Mesenchymal stem cell (in vitro differentiated cells and primary cell): ENCODE measurements at regions not wholly inside any gene's neighbourhood (a gene's known extent, or its start where the extent isn't known, plus 50 kb on each side); places are given as distances from the start of the nearest gene placed in this dataset.

Source experiments
- DNase-seq: peaks from one replicate; pipeline ENCODE4 v3.0.0-alpha.2; 2013
- H2AFZ ChIP-seq: one replicate; pipeline ENCODE4 v1.6.1; 2013; ENCODE audit warnings: low read depth, mild to moderate bottlenecking, control low read depth, inconsistent platforms, low read length, moderate library complexity
- H2AK5ac ChIP-seq: 2 replicates; pipeline ENCODE4 v1.6.1; 2013; ENCODE audit warnings: low read length, moderate library complexity, mild to moderate bottlenecking, inconsistent platforms; ENCODE audit not compliant: severe bottlenecking
- H2BK120ac ChIP-seq: one replicate; pipeline ENCODE4 v1.6.1; 2013; ENCODE audit warnings: low read depth, mild to moderate bottlenecking, inconsistent platforms, low read length, moderate library complexity
- H2BK12ac ChIP-seq, 2 experiments: one replicate each; pipeline ENCODE4 v1.6.1; 2013; ENCODE audit warnings: inconsistent platforms in 2 of 2, low read length in 2 of 2, mild to moderate bottlenecking in 2 of 2, moderate library complexity in 2 of 2, control low read depth in 1 of 2
- H2BK15ac ChIP-seq: one replicate; pipeline ENCODE4 v1.6.1; 2013; ENCODE audit warnings: mild to moderate bottlenecking, low read depth, inconsistent platforms; ENCODE audit not compliant: poor library complexity, severe bottlenecking
- H2BK5ac ChIP-seq: 2 replicates; pipeline ENCODE4 v1.6.1; 2013; ENCODE audit warnings: low read depth, mild to moderate bottlenecking, low read length, control low read depth, inconsistent platforms; ENCODE audit not compliant: poor library complexity, severe bottlenecking
- H3K14ac ChIP-seq, 2 experiments: one replicate each; pipeline ENCODE4 v1.6.1; 2013; ENCODE audit warnings: inconsistent platforms in 2 of 2, low read length in 2 of 2, control low read depth in 1 of 2, mild to moderate bottlenecking in 1 of 2, moderate library complexity in 1 of 2
- H3K18ac ChIP-seq, 2 experiments: one replicate each; pipeline ENCODE4 v1.6.1; 2013; ENCODE audit warnings: inconsistent platforms in 2 of 2, low read length in 2 of 2, control low read depth in 1 of 2, low read depth in 1 of 2, mild to moderate bottlenecking in 1 of 2
- H3K23ac ChIP-seq, 2 experiments: one replicate each; pipeline ENCODE4 v1.6.1; 2013; ENCODE audit warnings: inconsistent platforms in 2 of 2, low read length in 2 of 2, mild to moderate bottlenecking in 2 of 2, moderate library complexity in 2 of 2, control low read depth in 1 of 2
- H3K27ac ChIP-seq: 2 replicates; pipeline ENCODE4 v1.5.1; 2013; ENCODE audit warnings: mild to moderate bottlenecking, moderate library complexity, low read length, control low read depth, inconsistent platforms; ENCODE audit not compliant: poor library complexity, severe bottlenecking
- H3K27me3 ChIP-seq, 2 experiments: 2 replicates each; pipeline versions ENCODE4 v1.6.1 to v1.7.0; 2013; ENCODE audit warnings: low read length in 2 of 2, mild to moderate bottlenecking in 2 of 2, moderate library complexity in 2 of 2, control low read depth in 1 of 2, inconsistent platforms in 1 of 2; ENCODE audit not compliant: control insufficient read depth in 1 of 2, insufficient read depth in 1 of 2
- H3K36me3 ChIP-seq, 2 experiments: 2 replicates each; pipeline versions ENCODE4 v1.6.1 to v1.7.0; 2013; ENCODE audit warnings: low read length in 2 of 2, control low read depth in 1 of 2, inconsistent platforms in 1 of 2, low read depth in 1 of 2, mild to moderate bottlenecking in 1 of 2; ENCODE audit not compliant: insufficient read depth in 2 of 2, control insufficient read depth in 1 of 2
- H3K4ac ChIP-seq, 2 experiments: one replicate each; pipeline ENCODE4 v1.6.1; 2013; ENCODE audit warnings: inconsistent platforms in 2 of 2, low read length in 2 of 2, mild to moderate bottlenecking in 2 of 2, moderate library complexity in 2 of 2, control low read depth in 1 of 2, low read depth in 1 of 2
- H3K4me1 ChIP-seq: 2 replicates; pipeline ENCODE4 v1.6.1; 2013; ENCODE audit warnings: low read depth, low read length, control low read depth; ENCODE audit not compliant: control insufficient read depth, insufficient read depth
- H3K4me2 ChIP-seq: 2 replicates; pipeline ENCODE4 v1.6.1; 2013; ENCODE audit warnings: low read length, mild to moderate bottlenecking, inconsistent platforms; ENCODE audit not compliant: poor library complexity, severe bottlenecking
- H3K4me3 ChIP-seq, 2 experiments: 2 replicates each; pipeline versions ENCODE4 v1.5.1 to v1.7.0; 2013; ENCODE audit warnings: low read length in 2 of 2, mild to moderate bottlenecking in 2 of 2, control low read depth in 1 of 2, low read depth in 1 of 2; ENCODE audit not compliant: insufficient read depth in 1 of 2
- H3K79me1 ChIP-seq: replicated peaks from 2 replicates; pipeline ENCODE4 v1.6.1; 2013; ENCODE audit warnings: mild to moderate bottlenecking, control low read depth, low read length, inconsistent platforms; ENCODE audit not compliant: poor library complexity, severe bottlenecking
- H3K9ac ChIP-seq: 2 replicates; pipeline ENCODE4 v1.7.0; 2013; ENCODE audit warnings: mild to moderate bottlenecking, low read length, moderate library complexity
- H3K9me3 ChIP-seq: 2 replicates; pipeline ENCODE4 v1.7.0; 2013; ENCODE audit warnings: mild to moderate bottlenecking, low read length; ENCODE audit not compliant: control insufficient read depth
- H4K8ac ChIP-seq: one replicate; pipeline ENCODE4 v1.6.1; 2013; ENCODE audit warnings: inconsistent platforms, mild to moderate bottlenecking, low read length, moderate library complexity
- H4K91ac ChIP-seq: one replicate; pipeline ENCODE4 v1.6.1; 2013; ENCODE audit warnings: mild to moderate bottlenecking, low read length, inconsistent platforms
- WGBS: methylation state at CpG from one replicate; pipeline ENCODE4 v1.1.7; 2013; ENCODE audit warnings: mixed read lengths; 5-methylcytosine and 5-hydroxymethylcytosine counted together

- Histone ChIP-seq H2BK120ac (no peak overlapping the region), H2AFZ (no peak overlapping the region), H3K4me3 (no peak overlapping the region), H2AK5ac (no peak overlapping the region), H3K36me3 (no peaks in the 10 kb centered on the region), H3K27ac (no peak overlapping the region), H3K9ac (no peak overlapping the region), H3K9me3 (peaks cover 7% of the 10 kb centered on the region), H3K18ac (no peak overlapping the region), H3K79me1 (no peaks in the 10 kb centered on the region), H2BK5ac (no peak overlapping the region), H3K4ac (no peak overlapping the region), H2BK12ac (no peak overlapping the region), H3K4me1 (no peaks in the 10 kb centered on the region), H3K27me3 (no peaks in the 10 kb centered on the region), H4K8ac (no peak overlapping the region), H3K14ac (no peak overlapping the region), H3K4me2 (no peak overlapping the region), H2BK15ac (no peak overlapping the region), H3K23ac (no peak overlapping the region), H4K91ac (no peak overlapping the region)
- DNase-seq: no peak
- WGBS: 83% methylated on average over 2 of the region's 5 CpGs
Observed at GRCh38 chr13:103715335-103715734, 649.1 kb upstream of the SLC10A2 start.

- H3K27me3 ChIP-seq: no peaks in the 10 kb centered on the region
- no peaks in the 10 kb centered on the region for H3K9me3 ChIP-seq
- H3K18ac ChIP-seq: no peak overlapping the region
- no peak overlapping the region for H2BK12ac ChIP-seq
- no CpG with 5 or more reads among the region's 1 CpG for WGBS
- H3K4ac ChIP-seq: no peak overlapping the region
- no peak overlapping the region for H3K4me2 ChIP-seq
- no peaks in the 10 kb centered on the region for H3K36me3 ChIP-seq
- no peak overlapping the region for H2AK5ac ChIP-seq
- no peak overlapping the region for H3K9ac ChIP-seq
- no peaks in the 10 kb centered on the region for H3K79me1 ChIP-seq
- H2BK15ac ChIP-seq: no peak overlapping the region
- no peak overlapping the region for H3K27ac ChIP-seq
- no peak overlapping the region for H3K14ac ChIP-seq
- H4K91ac ChIP-seq: no peak overlapping the region
- no peak overlapping the region for H2AFZ ChIP-seq
- H3K23ac ChIP-seq: no peak overlapping the region
- no peaks in the 10 kb centered on the region for H3K4me1 ChIP-seq
- no peak overlapping the region for H4K8ac ChIP-seq
- DNase-seq: no peak
- no peak overlapping the region for H2BK5ac ChIP-seq
- H3K4me3 ChIP-seq: no peak overlapping the region
- no peak overlapping the region for H2BK120ac ChIP-seq
Observed at GRCh38 chr13:103703246-103703645, 637.0 kb upstream of the SLC10A2 start.

GRCh38 chr13:103698000-103698399, 631.8 kb upstream of the SLC10A2 start:
- no peak overlapping the region for H2AK5ac ChIP-seq
- H3K27me3 ChIP-seq: no peaks in the 10 kb centered on the region
- no peak overlapping the region for H2BK5ac ChIP-seq
- no peak overlapping the region for H3K23ac ChIP-seq
- no peak overlapping the region for H4K91ac ChIP-seq
- no peaks in the 10 kb centered on the region for H3K36me3 ChIP-seq
- H3K4me1 ChIP-seq: no peaks in the 10 kb centered on the region
- H3K18ac ChIP-seq: no peak overlapping the region
- H3K4me2 ChIP-seq: no peak overlapping the region
- WGBS: 94% methylated on average over 3 of the region's 5 CpGs
- no peaks in the 10 kb centered on the region for H3K79me1 ChIP-seq
- DNase-seq: no peak
- H4K8ac ChIP-seq: no peak overlapping the region
- H2BK12ac ChIP-seq: no peak overlapping the region
- H2BK15ac ChIP-seq: no peak overlapping the region
- no peaks in the 10 kb centered on the region for H3K9me3 ChIP-seq
- H3K4me3 ChIP-seq: no peak overlapping the region
- H3K14ac ChIP-seq: no peak overlapping the region
- no peak overlapping the region for H2BK120ac ChIP-seq
- H3K4ac ChIP-seq: no peak overlapping the region
- H3K9ac ChIP-seq: no peak overlapping the region
- H3K27ac ChIP-seq: no peak overlapping the region
- H2AFZ ChIP-seq: no peak overlapping the region

- H3K36me3 ChIP-seq: no peaks in the 10 kb centered on the region
- no peak overlapping the region for H3K27ac ChIP-seq
- H2AFZ ChIP-seq: no peak overlapping the region
- DNase-seq: no peak
- no peak overlapping the region for H2BK5ac ChIP-seq
- no peak overlapping the region for H2BK120ac ChIP-seq
- H3K79me1 ChIP-seq: no peaks in the 10 kb centered on the region
- H4K91ac ChIP-seq: no peak overlapping the region
- H2AK5ac ChIP-seq: no peak overlapping the region
- no peak overlapping the region for H3K18ac ChIP-seq
- no peak overlapping the region for H2BK15ac ChIP-seq
- H3K4me3 ChIP-seq: no peak overlapping the region
- no peak overlapping the region for H3K14ac ChIP-seq
- H3K4ac ChIP-seq: no peak overlapping the region
- H3K9me3 ChIP-seq: no peaks in the 10 kb centered on the region
- H3K23ac ChIP-seq: no peak overlapping the region
- no peak overlapping the region for H2BK12ac ChIP-seq
- H4K8ac ChIP-seq: no peak overlapping the region
- no peaks in the 10 kb centered on the region for H3K4me1 ChIP-seq
- 92% methylated on average over 2 of the region's 2 CpGs for WGBS
- H3K27me3 ChIP-seq: no peaks in the 10 kb centered on the region
- no peak overlapping the region for H3K4me2 ChIP-seq
- no peak overlapping the region for H3K9ac ChIP-seq
Observed at GRCh38 chr13:103695320-103695719, 629.1 kb upstream of the SLC10A2 start.
